ENCODE measurements at regions not wholly inside any gene's neighbourhood (a gene's known extent, or its start where the extent isn't known, plus 50 kb on each side); places are given as distances from the start of the nearest gene placed in this dataset.
"Not testable (repeated sequence)": the region's sequence is repeated elsewhere in the genome, so short reads cannot be mapped to it uniquely, and the experiment has no call there.

- DNase-seq (ENCODE audit: low spot score) = no peak
Observed at GRCh38 chr6:156601152-156602065, 175.8 kb upstream of the ARID1B start.

GRCh38 chr6:156600678-156601077, 176.5 kb upstream of the ARID1B start:
- DNase-seq (ENCODE audit: low spot score) = no peak

GRCh38 chr6:156599978-156600590, 177.1 kb upstream of the ARID1B start:
- DNase-seq (ENCODE audit: low spot score) = no peak

- no peak for DNase-seq (ENCODE audit: low spot score)
Observed at GRCh38 chr6:156599366-156599765, 177.8 kb upstream of the ARID1B start.

GRCh38 chr6:156598855-156599180, 178.4 kb upstream of the ARID1B start:
- no peak for DNase-seq (ENCODE audit: low spot score)

- no peak for DNase-seq (ENCODE audit: low spot score)
Observed at GRCh38 chr6:156598071-156598854, 178.9 kb upstream of the ARID1B start.

- no peak for DNase-seq (ENCODE audit: low spot score)
Observed at GRCh38 chr6:156597095-156597494, 180.1 kb upstream of the ARID1B start.

- DNase-seq (ENCODE audit: low spot score) = no peak
Observed at GRCh38 chr6:156595476-156595875, 181.7 kb upstream of the ARID1B start.

- no peak for DNase-seq (ENCODE audit: low spot score)
Observed at GRCh38 chr6:156593893-156594292, 183.3 kb upstream of the ARID1B start.

- DNase-seq (ENCODE audit: low spot score) = no peak
Observed at GRCh38 chr6:156593127-156593526, 184.1 kb upstream of the ARID1B start.

- DNase-seq (ENCODE audit: low spot score) = no peak
Observed at GRCh38 chr6:156590482-156590881, 186.7 kb upstream of the ARID1B start.

GRCh38 chr6:156589281-156589680, 187.9 kb upstream of the ARID1B start:
- DNase-seq (ENCODE audit: low spot score) = no peak

GRCh38 chr6:156587751-156588301, 189.4 kb upstream of the ARID1B start:
- DNase-seq (ENCODE audit: low spot score) = no peak

GRCh38 chr6:156587071-156587470, 190.1 kb upstream of the ARID1B start:
- DNase-seq (ENCODE audit: low spot score) = no peak

GRCh38 chr6:156585859-156586258, 191.3 kb upstream of the ARID1B start:
- DNase-seq (ENCODE audit: low spot score) = no peak

- not testable (repeated sequence) for DNase-seq (ENCODE audit: low spot score)
Observed at GRCh38 chr6:156584121-156584520, 193.1 kb upstream of the ARID1B start.

- DNase-seq (ENCODE audit: low spot score) = no peak
Observed at GRCh38 chr6:156583083-156583482, 194.1 kb upstream of the ARID1B start.

GRCh38 chr6:156582509-156582992, 194.6 kb upstream of the ARID1B start:
- no peak for DNase-seq (ENCODE audit: low spot score)

GRCh38 chr6:156579564-156579963, 197.6 kb upstream of the ARID1B start:
- no peak for DNase-seq (ENCODE audit: low spot score)

- DNase-seq (ENCODE audit: low spot score) = no peak
Observed at GRCh38 chr6:156577749-156578148, 199.4 kb upstream of the ARID1B start.

- DNase-seq (ENCODE audit: low spot score) = no peak
Observed at GRCh38 chr6:156575361-156575760, 201.8 kb upstream of the ARID1B start.

GRCh38 chr6:156564807-156565149, 212.4 kb upstream of the ARID1B start:
- no peak for DNase-seq (ENCODE audit: low spot score)
